Epithelial cell of proximal tubule (primary cell): ENCODE measurements at regions not wholly inside any gene's neighbourhood (a gene's known extent, or its start where the extent isn't known, plus 50 kb on each side); places are given as distances from the start of the nearest gene placed in this dataset.

Experiments
- DNase-seq: peaks from one replicate; pipeline ENCODE4 v3.0.0-alpha.2; 2011; ENCODE audit warnings: low read depth
- H3K4me3 ChIP-seq: 2 replicates; pipeline ENCODE4 v1.5.1; 2011; ENCODE audit warnings: low read depth, mild to moderate bottlenecking, low read length
- CTCF ChIP-seq: conservative IDR thresholded peaks from 2 replicates; pipeline ENCODE4 v1.5.1; 2012; ENCODE audit warnings: low read depth, mild to moderate bottlenecking, low read length

DNA sequence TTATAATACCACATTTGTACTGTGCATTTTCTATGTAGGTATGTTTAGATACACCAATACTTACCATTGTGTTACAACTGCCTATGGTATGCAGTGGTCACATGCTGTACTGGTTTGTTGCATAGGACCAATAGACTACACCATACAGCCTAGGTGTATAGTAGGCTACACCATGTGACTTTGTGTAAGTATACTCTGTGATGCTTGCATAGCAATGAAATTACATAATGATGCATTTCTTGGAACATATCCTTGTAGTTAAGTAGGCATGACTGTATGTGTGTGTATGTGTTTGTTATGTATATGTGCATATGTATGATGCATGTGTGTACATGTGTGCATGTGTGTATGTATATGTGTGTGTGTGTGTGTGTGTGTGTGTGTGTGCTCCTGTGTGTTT, 157.6 kb downstream of the TDRD15 start:
- TF ChIP-seq CTCF: no peak
- no peak overlapping the region for H3K4me3 ChIP-seq
- DNase-seq: no peak

DNA sequence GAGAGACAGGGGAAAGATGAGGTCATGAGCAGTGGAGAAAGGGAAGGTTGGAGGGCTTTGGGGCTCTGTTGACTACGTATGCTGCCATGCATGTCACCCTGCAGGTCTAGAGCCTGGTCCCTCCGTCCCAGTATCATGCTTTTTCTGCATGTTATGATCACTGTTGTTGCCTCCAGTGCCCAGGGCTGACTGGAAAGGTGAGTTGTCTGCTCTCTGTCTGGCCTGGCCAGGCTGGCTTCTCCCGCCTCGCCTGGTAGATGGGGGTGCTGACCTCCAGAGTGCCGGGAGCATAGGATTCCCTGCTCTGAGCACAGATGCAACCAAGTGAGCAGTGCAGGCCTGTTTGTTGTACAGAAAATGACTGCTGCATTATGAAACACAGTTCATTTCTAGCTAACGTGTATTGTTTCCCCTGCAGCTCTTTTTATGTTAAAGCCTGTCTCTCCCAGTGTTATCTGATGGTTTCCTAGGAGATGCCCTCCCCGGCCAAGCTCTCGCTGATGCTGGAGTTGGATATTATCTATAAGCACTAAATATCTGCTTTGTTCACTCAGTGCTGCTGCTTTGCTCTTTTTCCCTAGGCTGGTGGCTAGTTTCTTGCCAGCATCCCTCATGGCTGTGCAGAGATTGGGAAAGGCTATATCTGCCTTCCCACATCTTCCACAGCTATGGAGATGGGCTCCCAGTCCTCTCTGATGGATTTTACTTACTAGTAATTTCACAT, 158.2 kb downstream of the TDRD15 start:
- DNase-seq: no peak
- TF ChIP-seq CTCF: no peak
- H3K4me3 ChIP-seq: no peak overlapping the region

DNA sequence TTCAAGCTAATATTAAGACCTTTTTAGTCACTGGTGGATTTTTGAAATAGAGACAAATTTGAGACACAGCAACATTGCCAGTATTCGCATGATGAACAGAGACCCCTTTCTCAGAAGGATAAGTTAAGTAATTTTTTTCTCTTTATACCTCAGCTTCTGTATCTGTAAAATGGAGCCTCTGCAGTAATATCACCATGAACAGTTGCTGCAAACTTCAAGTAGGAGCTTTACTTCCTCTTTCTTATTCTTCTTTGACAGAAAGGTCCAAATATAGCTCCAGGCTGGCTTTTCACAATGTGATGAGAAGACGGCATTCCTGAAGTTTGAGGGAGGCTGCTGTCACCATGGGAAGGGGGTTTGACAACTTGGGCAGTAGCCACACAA, 158.7 kb downstream of the TDRD15 start:
- H3K4me3 ChIP-seq: no peak overlapping the region
- no peak for DNase-seq
- no peak for TF ChIP-seq CTCF

- no peak for DNase-seq
- no peak for TF ChIP-seq CTCF
- no peak overlapping the region for H3K4me3 ChIP-seq
Observed at GRCh38 chr2:21288299-21288698, 164.5 kb downstream of the TDRD15 start.

DNA sequence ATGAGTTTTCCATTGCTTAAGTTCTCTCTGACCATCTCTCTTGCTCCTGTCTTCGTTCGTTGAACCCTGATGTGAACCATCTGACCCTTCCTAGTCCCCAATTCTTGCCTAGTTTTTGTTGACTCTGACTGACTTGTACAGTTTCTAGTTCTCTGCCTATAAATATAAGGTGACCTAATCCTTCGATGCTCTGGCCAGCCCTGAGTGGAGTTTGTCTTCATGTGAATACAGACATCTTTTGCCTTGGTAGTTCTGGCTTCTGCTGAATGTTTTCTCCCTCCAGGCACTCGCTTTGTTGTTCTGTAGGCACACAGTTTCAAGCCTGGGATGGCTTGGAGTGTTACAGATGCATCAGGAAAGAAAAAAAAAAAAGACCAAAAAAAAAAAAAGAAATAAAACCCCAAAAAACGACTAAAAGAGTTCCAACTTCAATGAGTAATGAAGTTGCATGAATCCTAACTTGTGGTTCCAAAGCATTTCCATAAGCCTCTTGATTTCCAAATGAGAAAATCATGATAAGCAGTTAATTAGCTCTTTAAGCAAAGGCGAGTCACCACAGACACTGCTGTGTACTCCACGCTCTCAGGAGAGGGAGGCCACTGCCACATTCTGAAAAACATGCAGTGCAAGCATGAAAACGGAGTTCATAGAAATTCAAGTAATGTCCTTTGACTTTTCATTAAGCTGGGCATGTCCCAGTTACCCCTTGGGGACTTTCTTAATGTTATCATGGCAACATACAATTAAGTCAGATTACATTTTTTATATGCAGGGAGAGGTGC, 165.2 kb downstream of the TDRD15 start:
- TF ChIP-seq CTCF: no peak
- DNase-seq: no peak
- no peak overlapping the region for H3K4me3 ChIP-seq

- H3K4me3 ChIP-seq: no peak overlapping the region
- no peak for TF ChIP-seq CTCF
- no peak for DNase-seq
Observed at GRCh38 chr2:21289551-21289950, 165.8 kb downstream of the TDRD15 start.

DNA sequence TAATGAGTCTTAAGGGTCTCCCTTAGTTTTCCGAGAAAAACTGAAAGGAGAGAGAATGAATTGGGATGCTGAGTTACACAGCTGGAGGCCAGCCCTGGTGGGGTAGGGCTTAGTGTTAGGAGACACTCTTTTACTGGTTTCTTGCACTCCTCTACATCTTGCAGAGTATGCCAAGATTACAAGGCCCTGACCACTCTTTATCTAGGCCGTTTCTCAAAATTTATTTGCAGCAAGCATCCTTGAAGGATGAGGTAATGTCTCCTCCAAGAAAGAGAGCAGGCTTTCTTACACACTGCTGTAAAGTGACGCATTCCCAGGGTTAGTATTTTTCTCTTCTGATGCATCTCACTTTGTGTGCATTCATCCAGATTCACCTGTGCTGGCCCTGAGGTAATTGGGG, 166.2 kb downstream of the TDRD15 start:
- H3K4me3 ChIP-seq: no peak overlapping the region
- no peak for DNase-seq
- TF ChIP-seq CTCF: no peak
